ENCODE measurements at regions not wholly inside any gene's neighbourhood (a gene's known extent, or its start where the extent isn't known, plus 50 kb on each side); places are given as distances from the start of the nearest gene placed in this dataset.
"Not testable (repeated sequence)": the region's sequence is repeated elsewhere in the genome, so short reads cannot be mapped to it uniquely, and the experiment has no call there.

GRCh38 chr6:73941892-73942291, 245.9 kb downstream of the CD109 start:
- CTCF ChIA-PET, result interaction anchor here (0.6 to 1.1 kb wide), 5 partner anchors 23 to 591 kb away, joined by 3 to 5 read pairs (median 4); no protein-coding TSS in a partner anchor
- TF ChIP-seq CTCF (conservative IDR thresholded peaks at IDR 0.05; ENCODE audit: low read depth), result no peak
- H3K27ac ChIP-seq, result no peak overlapping the region
- DNase-seq (ENCODE audit: low spot score), result no peak
- POLR2A ChIA-PET (ENCODE audit: low non-redundant PET), result no interaction called here

- no peak for DNase-seq (ENCODE audit: low spot score)
- H3K27ac ChIP-seq, result no peak overlapping the region
- ChIA-PET POLR2A (ENCODE audit: low non-redundant PET) (no interaction called here), CTCF (no interaction called here)
- TF ChIP-seq CTCF (conservative IDR thresholded peaks at IDR 0.05; ENCODE audit: low read depth), result no peak
Measured at GRCh38 chr6:73937805-73938204, 241.8 kb downstream of the CD109 start.

DNA sequence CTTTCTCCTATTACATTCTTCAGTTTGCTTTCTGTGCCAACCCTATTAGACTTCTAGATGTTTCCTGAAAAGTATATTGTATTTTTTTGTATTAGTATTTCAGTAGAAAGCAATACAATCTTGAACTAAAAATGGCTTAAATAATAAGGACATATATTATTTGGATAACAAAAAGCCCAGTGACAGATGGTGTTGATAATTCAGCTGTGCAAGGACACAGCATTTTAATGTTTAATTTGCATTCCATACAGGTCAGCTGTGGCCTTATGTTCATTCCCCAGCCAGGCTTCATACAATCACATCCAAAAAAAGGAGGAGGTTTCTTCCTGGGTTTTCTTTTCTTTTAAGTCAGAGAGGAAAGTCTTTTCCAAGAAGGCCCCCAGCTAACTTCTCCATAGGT, 236.9 kb downstream of the CD109 start:
- CTCF ChIA-PET, result no interaction called here
- H3K27ac ChIP-seq, result no peak overlapping the region
- POLR2A ChIA-PET (ENCODE audit: low non-redundant PET), result no interaction called here
- no peak for TF ChIP-seq CTCF (conservative IDR thresholded peaks at IDR 0.05; ENCODE audit: low read depth)
- no peak for DNase-seq (ENCODE audit: low spot score)

DNA sequence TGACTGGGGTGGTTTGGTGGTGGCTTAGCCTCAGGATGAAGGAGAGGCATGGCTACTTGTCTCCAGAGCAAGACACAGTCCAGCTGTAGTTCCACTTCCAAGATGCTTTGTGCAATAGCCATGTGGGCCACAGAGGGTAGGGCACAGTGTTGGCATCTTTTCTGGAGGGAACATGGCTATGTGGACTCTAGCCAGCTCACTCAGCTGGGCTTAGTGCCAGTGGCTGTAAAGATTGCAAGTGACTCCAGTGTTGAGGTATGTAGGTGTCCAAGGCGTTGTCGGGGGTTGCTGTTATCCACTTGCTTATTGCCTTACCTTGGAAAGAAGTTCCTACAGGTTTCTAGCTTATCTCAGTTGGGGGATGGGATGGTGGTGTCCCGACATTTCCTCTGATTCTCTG, 233.4 kb downstream of the CD109 start:
- TF ChIP-seq CTCF (conservative IDR thresholded peaks at IDR 0.05; ENCODE audit: low read depth), result no peak
- H3K27ac ChIP-seq, result peak overlapping the region; percentile 49
- POLR2A ChIA-PET (ENCODE audit: low non-redundant PET), result no interaction called here
- CTCF ChIA-PET, result no interaction called here
- DNase-seq (ENCODE audit: low spot score), result peak; percentile 66

GRCh38 chr6:73927421-73927820, 231.4 kb downstream of the CD109 start:
- POLR2A ChIA-PET (ENCODE audit: low non-redundant PET), result no interaction called here
- DNase-seq (ENCODE audit: low spot score), result no peak
- TF ChIP-seq CTCF (conservative IDR thresholded peaks at IDR 0.05; ENCODE audit: low read depth), result no peak

GRCh38 chr6:73925703-73926102, 229.7 kb downstream of the CD109 start:
- CTCF ChIA-PET; H3K27ac ChIP-seq; DNase-seq (ENCODE audit: low spot score); POLR2A ChIA-PET (ENCODE audit: low non-redundant PET): not testable (repeated sequence)

More at GRCh38 chr6:73927421-73927820, 231.4 kb downstream of the CD109 start:
- CTCF ChIA-PET, result interaction anchor here (0.6 kb wide), 1 partner anchor 15 kb away, joined by 4 read pairs; no protein-coding TSS in a partner anchor
- no peak overlapping the region for H3K27ac ChIP-seq

GRCh38 chr6:73923905-73924485, 228.0 kb downstream of the CD109 start:
- no peak for DNase-seq (ENCODE audit: low spot score)
- ChIA-PET POLR2A (ENCODE audit: low non-redundant PET) (no interaction called here), CTCF (interaction anchor here (0.6 kb wide), 1 partner anchor 8 kb away, joined by 4 read pairs; no protein-coding TSS in a partner anchor)
- no peak overlapping the region for H3K27ac ChIP-seq
- TF ChIP-seq CTCF (conservative IDR thresholded peaks at IDR 0.05; ENCODE audit: low read depth), result no peak
